ENCODE measurements at regions not wholly inside any gene's neighbourhood (a gene's known extent, or its start where the extent isn't known, plus 50 kb on each side); places are given as distances from the start of the nearest gene placed in this dataset.
"Not testable (repeated sequence)": the region's sequence is repeated elsewhere in the genome, so short reads cannot be mapped to it uniquely, and the experiment has no call there.

DNA sequence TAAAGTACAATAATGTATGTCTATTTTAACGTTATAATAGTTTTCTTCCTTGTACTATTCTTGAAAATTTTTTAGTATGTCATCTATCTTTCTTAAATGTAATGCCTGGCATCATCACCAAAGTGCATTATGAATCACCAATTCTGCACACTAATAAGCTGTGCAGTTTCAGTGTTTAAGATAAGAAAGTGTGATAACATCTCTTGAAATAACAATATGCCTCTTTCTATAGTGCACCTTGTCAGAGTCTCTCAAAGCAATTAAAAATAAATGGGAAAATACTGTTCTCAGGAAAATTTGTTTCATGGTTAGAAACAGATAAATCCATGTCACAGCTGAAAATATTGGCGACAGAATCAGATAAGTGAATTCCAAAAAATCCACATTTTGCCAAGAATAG lies 457.4 kb upstream of the PCDH10 start:
- no peak for DNase-seq

DNA sequence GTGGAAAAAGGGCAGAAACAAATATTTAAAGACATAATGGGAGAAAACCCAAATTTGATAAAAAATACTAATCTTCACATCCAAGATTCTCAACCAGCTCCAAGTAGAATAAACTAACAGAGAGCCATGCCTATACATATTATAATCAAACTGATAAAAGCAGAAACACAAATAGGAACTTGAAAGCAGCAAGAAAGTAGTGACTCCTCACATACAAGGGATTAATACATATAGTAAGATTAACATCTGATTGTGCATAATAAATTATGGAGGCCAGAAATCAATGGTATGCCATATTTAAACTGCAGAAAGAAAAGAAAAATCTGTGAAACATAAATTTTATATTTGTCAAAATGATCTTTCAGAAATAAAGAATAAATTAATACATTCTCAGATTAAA lies 454.3 kb upstream of the PCDH10 start:
- DNase-seq = no peak

DNA sequence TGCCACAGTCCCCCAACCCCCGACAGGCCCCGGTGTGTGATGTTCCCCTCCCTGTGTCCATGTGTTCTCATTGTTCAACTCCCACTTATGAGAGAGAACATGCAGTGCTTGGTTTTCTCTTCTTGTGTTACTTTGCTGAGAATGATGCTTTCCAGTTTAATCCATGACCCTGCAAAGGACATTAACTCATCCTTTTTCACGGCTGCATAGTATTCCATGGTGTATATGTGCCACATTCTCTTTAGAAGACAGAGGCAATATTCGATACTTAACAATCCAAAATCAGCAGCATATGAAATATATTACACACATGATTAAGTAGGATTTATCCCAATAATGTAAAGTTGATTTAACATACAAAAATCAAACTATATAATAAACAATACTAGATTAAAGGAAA lies 451.6 kb upstream of the PCDH10 start:
- not testable (repeated sequence) for DNase-seq

DNA sequence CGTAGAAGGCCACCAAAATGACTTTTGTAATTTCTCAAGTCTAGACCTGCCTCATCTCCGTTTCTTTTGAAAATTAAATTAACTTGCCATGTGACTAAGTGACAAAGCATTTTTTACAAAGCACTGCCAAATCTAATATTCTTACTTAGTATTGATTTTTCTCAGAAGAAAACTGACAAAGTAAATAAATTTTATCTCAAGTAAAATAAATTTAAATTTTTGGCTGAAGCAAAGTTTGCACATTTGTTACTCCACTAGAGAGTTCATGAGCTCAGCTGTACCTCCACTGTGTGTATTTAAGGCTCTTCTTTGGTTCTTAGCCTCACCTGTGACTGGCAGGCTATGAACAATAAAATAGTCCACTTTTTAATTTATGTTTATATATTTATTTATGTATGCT lies 441.1 kb upstream of the PCDH10 start:
- DNase-seq = no peak

DNA sequence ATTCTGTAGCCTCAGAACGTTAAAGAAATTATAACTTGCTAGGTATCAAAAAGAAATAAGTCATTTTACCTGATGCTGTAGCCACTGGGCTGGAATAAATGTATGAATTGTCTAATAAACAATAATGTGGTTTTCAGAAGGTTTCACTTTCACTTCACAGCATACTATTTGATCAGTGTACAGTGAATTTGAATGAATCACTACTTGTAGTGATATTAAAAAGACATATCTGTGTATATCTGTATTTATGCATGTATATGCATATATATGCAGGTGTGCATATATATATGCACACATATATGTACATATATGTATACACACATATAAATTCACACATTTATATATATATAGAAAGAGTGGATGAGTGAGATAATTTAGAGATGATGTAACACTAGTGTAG lies 440.0 kb upstream of the PCDH10 start:
- DNase-seq = no peak

DNA sequence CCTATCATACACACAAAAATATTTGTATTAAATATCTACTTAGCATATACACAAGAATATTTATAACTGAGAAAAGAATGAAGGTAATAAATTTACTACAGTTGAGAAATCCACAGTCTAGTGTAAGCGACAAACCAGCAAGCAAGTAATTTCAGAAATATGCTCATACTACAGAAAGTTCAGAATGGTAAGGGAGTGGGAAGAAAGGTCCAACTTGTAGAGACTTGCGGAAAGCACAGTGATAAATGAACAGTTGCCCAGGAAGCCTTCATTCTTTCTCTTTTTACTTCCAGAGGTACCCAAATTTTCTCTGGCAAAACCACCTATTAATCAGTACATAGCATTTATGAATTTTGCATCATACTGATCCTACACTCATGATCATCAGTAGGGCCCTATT lies 438.1 kb upstream of the PCDH10 start:
- no peak for DNase-seq

DNA sequence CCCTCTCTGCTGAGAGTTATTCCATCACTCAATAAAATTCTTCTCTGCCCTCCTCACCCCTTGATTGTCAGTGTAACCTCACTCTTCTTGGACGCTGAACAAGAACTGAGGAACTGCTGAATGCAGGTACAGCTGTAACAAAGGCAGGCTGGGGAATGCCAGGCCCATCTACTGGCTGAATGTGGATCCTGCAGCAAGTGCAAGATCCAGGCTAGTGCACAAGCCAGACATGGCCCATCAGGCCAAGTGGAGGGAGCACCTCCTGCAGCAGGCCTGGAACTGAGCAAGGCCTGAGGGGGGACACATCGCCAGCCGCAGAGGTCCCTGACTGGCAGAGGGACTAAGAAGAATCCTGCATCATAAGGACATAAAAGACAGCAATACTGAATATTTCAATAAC lies 411.8 kb upstream of the PCDH10 start:
- DNase-seq = no peak

DNA sequence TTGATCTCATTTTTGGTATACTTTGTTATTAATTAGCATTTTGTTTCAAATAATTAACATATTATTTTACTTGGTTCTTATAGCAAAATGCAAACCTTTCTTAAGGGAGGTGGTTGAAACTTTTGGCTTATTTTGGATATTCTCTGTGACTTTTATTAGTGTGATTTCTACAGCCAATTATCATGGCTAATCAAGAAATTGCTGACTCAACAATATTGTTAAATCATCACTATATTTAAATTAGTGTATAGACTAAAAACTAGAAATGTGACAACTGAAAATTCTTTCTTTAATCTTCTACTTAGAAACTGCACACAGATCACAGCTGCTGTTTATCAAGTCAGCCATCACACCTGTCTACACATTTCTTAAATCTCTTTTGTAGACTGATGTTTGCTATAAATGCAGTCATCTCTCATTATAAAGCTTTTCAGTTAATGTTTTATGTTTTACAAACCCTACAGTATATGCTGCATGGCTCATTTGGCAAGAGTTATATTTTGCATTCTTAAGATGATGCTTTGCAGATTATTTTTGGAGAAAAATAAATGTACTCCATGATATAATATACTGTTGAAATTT lies 389.8 kb upstream of the PCDH10 start:
- DNase-seq = no peak

DNA sequence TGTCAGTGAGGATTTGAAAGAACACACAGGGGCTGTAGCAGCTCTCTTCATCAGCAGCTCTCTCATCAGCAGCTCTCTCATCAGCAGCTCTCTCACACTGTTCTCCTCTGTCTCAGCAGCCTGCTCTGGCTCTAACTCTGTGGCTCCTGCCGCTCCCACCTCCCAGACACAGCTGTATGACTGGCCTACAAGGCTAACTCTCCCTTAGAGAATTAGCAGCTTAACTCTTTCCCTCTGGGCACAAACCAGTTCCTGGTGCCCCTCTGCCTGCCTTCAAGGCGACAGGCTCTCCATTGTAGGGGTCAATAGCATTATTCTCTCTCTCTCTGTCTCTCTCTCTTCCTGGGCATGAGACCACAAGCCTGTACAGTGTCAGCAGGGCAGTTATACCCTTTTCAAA lies 385.6 kb upstream of the PCDH10 start:
- DNase-seq = no peak

DNA sequence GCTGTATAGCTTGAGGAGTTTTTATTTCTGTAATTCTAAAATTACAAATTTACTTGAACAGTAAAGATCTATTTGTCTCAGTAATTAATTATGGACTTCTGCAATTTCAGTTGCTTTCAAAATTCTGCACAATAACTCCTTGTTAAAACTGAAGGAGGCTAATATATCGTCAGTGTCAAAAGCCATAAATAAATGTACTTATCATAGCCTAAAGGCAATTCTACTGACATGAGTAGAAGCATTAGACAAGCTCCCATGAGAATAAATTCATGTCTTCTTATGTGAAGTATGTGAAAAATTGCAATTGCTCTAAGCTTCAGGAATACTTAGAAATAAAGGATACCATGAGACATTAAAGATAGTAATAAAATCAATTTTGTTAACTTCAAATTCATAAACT lies 381.2 kb upstream of the PCDH10 start:
- DNase-seq = no peak

DNA sequence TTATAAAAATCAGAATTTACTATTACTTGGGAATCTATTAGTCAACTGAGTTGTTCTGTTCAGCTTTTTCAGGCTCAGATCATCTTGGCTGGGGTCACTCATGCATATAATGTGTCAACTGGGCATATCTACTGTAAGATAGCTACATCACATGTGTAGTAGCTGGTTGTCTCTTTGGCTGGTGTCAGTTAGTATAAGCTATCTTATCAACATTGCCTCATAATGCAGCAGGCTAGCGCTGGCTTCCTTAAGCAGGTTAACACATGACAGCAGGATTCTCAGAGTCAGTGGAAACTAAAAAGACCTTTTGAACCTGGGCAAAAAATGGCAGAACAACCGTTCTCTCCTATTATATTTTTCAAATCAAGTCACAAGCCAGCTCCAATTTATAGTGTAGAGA lies 378.3 kb upstream of the PCDH10 start:
- no peak for DNase-seq

DNA sequence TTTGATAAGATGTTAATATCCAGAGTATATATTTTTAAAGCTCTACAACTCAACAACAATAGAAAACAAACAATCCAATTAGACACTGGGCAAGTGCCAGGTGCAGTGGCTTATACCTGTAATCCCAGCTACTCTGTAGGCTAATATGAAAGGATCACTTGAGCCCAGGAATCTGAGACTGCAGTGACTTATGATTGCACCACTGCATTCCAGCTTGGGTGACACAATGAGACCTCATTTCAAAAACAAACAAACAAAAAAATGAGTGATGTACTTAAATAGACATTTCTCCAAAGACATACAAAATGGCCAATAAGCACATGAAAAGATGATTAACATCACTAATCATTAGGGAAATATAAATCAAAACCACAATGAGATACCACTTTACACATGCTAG lies 356.8 kb upstream of the PCDH10 start:
- DNase-seq = no peak

DNA sequence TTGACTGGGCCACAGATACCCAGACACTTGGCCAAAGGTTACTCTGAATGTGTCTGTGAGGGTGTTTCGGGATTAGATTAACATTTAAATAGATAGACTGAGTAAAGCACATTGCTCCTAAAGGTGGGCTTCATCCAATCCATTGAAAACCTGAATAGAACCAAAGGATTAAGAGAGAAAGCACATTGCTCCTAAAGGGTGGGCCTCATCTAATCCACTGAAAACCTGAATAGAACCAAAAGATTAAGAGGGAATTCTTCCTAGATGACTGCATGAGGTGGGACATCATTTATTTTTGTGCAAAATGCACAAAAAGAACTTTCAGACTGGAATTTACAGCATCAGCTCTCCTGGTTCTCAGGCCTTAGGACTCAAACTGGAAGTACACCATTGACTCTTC lies 351.2 kb upstream of the PCDH10 start:
- no peak for DNase-seq

DNA sequence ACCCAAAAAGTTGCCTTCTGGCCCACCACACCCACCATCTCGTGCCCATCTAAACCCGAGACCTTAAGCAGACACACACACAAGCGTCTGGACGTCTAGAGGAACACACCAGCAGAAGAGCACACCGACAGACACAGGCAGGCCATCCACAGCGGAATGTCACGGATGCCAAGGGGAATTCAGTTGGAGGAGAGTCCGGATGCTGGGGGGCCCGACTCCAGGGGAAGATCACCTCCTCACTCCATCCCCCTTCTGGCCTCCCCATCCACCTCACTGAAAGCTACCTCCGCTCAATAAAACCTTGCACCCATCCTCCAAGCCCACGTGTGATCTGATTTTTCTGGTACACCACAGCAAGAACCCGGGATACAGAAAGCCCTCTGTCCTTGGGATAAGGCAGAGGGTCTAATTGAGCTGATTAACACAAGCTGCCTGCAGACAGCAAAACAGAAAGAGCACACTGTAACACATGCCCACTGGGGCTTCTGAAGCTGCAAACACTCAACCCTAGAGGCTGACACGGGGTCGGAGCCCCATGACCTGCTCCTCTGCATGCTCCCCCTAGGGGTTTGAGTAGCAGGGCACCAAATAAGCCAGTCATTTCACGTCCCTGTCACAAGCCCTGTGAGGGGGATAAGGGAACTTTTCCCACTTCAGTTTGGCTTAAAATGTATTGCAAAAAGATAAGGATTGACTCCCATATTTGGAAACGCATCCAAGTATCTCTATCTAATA lies 339.6 kb upstream of the PCDH10 start:
- no peak for DNase-seq

DNA sequence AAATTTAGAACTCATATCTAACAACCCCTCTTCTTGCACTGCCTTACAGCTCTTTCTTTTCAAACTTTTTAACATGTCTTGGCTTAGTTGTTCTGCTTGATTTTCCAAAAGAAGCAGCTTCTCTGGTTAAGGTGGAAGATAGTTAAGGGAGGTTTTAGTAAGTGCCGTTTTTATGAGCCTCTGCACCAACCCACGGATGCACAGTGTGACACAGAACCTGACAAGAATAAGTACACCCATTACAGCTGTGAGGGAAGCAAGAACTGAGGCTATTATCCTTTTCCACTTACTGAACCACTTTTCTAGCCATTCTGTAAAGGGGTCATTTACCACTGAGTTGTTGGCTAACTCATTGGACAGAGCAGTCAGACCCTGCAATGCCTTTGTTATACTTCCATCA lies 336.0 kb upstream of the PCDH10 start:
- not testable (repeated sequence) for DNase-seq

DNA sequence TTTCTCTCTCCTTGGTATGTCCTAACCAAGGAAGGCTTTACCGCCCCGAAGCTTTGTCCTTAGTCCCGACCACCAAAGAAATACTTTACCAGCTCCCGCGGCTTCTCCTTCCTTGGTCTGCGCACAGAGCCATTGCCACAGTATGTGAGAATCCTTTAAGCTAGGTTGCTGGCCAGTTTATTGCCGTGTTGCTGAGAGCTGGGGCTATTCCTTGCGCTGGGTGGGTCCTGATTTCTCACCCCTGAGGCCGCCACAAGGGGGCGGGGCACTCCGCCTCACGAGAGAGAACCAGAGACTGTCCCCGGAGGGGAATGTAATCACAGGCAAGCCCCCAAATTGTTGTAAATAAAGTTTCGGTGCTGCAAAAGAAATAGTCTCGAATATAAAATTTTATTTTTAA lies 331.0 kb upstream of the PCDH10 start:
- no peak for DNase-seq

DNA sequence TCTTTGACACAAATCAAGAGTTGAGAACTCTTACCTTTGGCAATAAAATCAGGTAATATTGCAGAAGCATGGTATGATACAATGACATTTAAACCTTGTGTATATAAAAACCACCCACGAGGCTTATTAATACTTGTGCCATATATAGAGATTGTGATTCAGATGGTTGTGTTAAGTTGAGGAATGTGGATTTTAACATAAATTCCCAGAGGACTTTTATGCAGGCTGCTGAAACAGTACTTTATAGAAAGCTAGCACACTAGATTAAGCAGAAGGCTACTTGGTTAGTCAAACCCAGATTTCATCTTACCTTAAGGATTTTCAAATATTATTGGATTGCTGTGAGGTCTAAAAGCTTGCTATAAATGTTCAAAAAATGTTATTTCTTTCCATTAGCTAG lies 325.7 kb upstream of the PCDH10 start:
- no peak for DNase-seq

DNA sequence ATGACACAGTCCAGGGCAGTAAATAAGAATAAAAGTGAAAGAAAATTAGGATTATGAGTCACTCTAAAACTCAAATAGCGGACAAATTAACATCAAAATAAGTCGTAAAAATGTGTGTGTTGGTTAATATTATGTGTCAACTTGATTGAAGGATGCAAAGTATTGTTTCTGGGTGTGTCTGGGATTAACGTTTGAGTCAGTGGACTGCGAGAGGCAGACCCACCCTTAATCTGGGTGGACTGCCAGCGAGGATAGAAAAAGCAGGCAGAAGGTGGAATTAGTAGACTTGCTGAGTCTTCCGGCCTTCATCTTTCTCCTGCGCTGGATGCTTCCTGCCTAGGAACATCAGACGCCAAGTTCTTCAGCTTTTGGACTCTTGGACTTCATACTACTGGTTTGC lies 324.3 kb upstream of the PCDH10 start:
- DNase-seq = no peak

DNA sequence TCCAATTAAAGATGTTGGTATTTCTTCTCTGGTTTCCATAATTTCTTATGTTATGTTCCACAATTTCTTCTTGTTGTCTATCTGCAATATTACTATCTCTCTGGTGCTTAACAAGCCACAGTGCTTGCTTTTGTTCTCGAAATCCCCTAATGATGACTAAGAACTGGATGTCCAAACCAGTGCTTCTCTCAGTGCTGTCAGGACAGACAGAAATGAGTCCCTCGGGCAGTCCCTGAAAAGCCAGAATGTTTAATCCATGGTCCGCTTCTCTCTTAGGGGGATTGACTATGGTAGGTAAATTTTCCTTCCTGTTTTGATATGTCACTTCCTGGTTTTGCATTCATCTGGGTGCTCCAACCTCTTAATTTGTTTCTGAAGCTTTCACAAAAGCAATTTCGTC lies 321.6 kb upstream of the PCDH10 start:
- no peak for DNase-seq

DNA sequence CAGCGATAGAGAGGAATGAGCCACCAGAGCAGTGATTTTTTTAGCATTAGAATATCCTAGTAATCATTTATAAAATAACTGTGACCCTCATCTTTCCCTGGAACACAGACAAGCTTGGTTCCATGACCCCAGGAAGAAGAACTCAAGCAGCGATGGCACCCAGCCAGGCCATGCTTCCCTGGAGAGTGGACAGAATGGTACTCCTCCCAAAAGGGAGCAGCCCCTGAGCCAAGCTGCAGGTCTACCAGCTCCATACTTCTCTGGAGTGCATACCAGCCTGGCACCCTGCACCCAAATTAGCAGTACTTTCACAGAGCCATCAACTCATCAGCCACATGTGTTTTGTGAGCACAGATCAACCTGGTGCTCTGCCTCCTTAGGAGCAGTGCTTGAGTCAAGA lies 310.9 kb upstream of the PCDH10 start:
- no peak for DNase-seq

DNA sequence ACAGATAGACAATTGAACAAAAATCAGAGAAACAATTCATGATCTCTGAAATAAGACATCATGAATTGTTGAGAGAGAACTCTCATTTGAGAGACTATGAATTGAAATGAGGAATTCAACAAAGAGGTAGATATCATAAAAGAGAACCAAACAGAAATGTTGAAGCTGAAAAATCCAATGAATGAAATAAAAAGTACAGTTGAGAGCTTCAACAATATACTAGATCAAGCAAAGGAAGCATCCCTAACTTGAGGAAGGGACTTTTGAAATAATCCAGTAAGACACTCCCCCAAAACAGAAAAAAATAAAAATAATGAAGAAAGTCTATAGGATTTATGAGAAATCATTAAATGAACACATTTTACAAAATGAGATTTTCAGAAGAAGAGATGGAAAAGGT lies 310.0 kb upstream of the PCDH10 start:
- no peak for DNase-seq

DNA sequence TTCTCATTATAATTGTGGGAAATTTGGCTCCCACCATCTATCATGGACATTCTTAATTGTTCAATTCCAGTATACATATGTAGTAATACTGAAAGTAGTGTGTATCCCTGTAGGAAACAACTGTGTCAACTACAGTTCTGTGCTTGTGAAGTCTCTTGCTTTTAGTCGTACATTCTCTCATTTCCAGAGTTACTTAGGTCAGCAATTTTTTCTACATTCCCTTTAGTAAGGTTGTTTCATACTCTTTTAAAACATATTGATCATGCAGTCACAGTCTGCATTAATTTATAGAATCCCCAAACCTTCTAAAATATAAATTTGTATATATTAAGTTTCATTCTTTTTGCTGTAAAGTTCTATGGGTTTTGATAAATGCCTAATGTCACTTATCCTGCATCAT lies 289.2 kb upstream of the PCDH10 start:
- DNase-seq = no peak

DNA sequence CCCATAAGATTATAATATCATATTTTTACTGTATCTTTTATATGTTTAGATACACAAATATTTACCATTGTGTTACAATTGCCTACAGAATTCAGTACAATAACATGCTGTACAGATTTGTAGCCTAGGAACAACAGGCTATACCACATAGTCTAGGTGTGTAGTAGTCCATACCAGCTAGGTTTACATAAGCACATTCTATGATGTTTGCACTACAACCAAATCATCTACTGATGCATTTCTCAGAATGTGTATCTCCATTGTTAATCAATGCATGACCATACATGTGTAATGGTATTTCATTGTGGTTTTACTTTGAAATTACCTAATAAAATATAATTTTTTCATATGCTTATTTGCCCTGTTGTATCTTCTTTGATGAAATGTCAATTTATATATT lies 288.1 kb upstream of the PCDH10 start:
- DNase-seq = no peak

DNA sequence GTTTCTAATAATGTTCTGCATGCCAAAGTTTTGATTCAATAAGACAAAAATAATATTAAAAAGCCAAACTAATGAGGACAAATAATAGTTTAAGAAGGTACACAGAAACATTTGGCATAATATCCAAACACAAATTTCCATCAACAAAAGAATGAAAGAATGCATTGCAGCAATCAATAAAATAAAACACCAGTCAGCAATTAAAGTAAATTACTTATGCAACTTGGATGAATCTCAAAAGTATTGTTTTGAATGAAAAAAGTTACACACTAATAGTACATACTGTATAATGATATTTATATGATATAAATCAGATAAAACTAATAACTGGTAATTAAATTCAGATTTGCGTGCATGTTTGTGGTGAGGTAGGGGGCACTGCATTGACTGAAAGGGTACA lies 285.5 kb upstream of the PCDH10 start:
- DNase-seq = no peak

DNA sequence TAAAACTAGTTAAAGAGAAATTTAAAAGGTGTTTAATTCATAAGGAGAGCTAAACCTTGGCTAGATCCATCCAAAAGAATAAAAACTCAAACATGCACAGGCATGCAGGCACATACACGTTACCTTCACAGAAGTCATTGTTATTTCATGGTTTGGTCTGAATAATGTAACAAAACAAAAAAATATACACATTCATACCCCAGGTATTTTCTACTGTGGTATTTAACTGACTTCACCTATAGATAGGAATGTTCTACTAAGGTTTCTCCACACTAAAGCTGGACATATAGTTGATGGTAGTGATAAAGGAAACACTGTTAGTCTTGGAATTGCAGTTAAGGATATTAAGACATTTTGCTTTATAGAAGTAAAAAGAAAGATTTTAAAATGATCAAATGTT lies 283.6 kb upstream of the PCDH10 start:
- DNase-seq = no peak

Measured in skin of body (tissue), 1 donor.